GM12864 (cell line): ENCODE measurements at regions not wholly inside any gene's neighbourhood (a gene's known extent, or its start where the extent isn't known, plus 50 kb on each side); places are given as distances from the start of the nearest gene placed in this dataset.

Source experiments
- DNase-seq: peaks from one replicate; pipeline ENCODE4 v3.0.0-alpha.2; 2011; ENCODE audit warnings: low read depth
- H3K4me3 ChIP-seq: 2 replicates; pipeline ENCODE4 v1.5.1; 2011; ENCODE audit warnings: mild to moderate bottlenecking, low read depth, low read length, control low read depth
- CTCF ChIP-seq: IDR thresholded peaks from 2 replicates; pipeline ENCODE4 v1.5.1; 2011; ENCODE audit warnings: low read depth, mild to moderate bottlenecking, moderate library complexity, low read length, control low read depth, inconsistent platforms; ENCODE audit errors: missing control alignments

GRCh38 chr12:127362121-127362520 lies 904.8 kb upstream of the TMEM132C start:
- no peak for TF ChIP-seq CTCF
- no peak for DNase-seq
- H3K4me3 ChIP-seq = no peak overlapping the region

GRCh38 chr12:127363392-127363791 lies 903.6 kb upstream of the TMEM132C start:
- H3K4me3 ChIP-seq = no peak overlapping the region
- no peak for DNase-seq

GRCh38 chr12:127373559-127373958 lies 893.4 kb upstream of the TMEM132C start:
- DNase-seq = no peak
- H3K4me3 ChIP-seq = no peak overlapping the region
- no peak for TF ChIP-seq CTCF

More at GRCh38 chr12:127363392-127363791, 903.6 kb upstream of the TMEM132C start:
- TF ChIP-seq CTCF = peak; percentile 10

- DNase-seq = no peak
- no peak for TF ChIP-seq CTCF
- H3K4me3 ChIP-seq = no peak overlapping the region
Measured at GRCh38 chr12:127374447-127374846, 892.5 kb upstream of the TMEM132C start.

GRCh38 chr12:127381043-127381668 lies 885.8 kb upstream of the TMEM132C start:
- no peak for DNase-seq
- peak; percentile 85 for TF ChIP-seq CTCF
- no peak overlapping the region for H3K4me3 ChIP-seq

- TF ChIP-seq CTCF = no peak
- H3K4me3 ChIP-seq = no peak overlapping the region
- DNase-seq = no peak
Measured at GRCh38 chr12:127381681-127382080, 885.3 kb upstream of the TMEM132C start.

GRCh38 chr12:127383281-127383680 lies 883.7 kb upstream of the TMEM132C start:
- H3K4me3 ChIP-seq = no peak overlapping the region
- DNase-seq = no peak
- no peak for TF ChIP-seq CTCF
